Inflammatory macrophage treated with lipopolysaccharide for 1 hour (primary cell): ENCODE measurements at regions not wholly inside any gene's neighbourhood (a gene's known extent, or its start where the extent isn't known, plus 50 kb on each side); places are given as distances from the start of the nearest gene placed in this dataset.
"Not testable (repeated sequence)": the region's sequence is repeated elsewhere in the genome, so short reads cannot be mapped to it uniquely, and the experiment has no call there.

ENCODE experiments used
- DNase-seq, 2 donors: peaks; one replicate each; pipeline ENCODE4 v3.0.0-alpha.2; 2020 to 2022

DNA sequence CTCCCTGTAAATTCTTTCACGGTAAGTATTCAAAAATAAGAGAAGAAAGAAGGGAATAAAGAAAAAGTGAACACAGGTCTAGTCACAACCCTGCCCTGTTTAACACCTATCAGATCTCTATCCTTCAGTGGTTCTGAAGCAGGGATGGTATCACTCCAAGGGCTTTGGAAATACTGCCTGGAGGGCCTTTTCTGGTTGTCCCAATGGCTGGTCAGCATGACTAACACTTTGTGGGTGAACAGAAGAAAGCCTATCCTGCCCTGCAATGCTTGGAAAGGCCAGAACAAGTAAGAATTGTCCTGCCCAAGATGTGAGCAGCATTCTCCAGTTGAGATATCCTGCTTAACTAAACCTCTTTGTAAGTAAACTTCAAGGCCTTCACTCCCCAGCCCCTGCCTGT lies 124.9 kb downstream of the TMEM167A start:
- no peak for DNase-seq

DNA sequence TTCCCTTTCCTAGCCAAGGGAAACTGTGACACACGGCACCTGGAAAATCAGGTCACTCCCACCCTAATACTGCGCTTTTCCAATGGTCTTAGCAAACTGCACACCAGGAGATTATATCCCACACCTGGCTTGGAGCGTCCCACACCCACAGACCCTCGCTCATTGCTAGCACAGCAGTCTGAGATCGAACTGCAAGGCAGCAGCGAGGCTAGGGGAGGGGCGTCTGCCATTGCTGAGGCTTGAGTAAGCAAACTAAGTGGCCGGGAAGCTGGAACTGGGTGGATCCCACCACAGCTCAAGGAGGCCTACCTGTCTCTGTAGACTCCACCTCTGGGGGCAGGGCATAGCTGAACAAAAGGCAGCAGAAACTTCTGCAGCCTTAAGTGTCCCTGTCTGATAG lies 132.9 kb downstream of the TMEM167A start:
- DNase-seq = not testable (repeated sequence)

DNA sequence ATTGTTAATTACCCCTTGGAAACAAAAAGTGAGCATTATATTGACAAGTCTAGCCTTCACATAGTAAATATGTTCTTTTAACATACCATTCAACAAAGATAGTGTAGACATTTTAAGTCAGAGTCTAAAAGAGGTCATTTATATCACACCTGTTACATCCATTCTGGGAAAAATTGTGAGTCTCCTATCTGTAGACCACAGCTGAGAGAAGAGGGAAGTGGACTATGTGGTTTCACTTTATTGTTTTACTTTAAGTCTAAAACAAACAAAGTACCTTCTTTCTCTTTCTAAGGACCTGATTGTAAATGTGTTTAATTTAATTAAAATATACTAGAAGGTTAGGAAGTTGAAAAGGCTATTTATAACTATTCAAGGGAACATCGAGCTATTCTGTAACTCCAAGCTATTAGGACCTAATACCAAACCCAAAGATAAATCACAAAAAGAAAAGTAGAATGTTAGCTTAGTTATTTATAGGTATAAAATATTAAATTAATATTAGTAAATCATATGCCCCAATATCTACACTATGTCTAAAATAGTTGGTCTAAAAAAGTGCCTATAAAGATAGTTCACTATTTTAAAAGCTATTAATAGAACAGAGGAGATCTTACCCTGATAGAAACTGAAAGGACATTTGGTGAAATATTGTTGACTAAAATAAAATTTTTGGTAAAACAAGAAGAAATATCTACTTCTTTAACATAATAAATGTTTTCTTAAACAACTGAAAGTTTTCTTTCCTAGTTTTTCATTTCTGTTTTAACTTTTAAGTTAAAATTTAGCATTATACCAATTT lies 134.9 kb downstream of the TMEM167A start:
- DNase-seq = no peak

DNA sequence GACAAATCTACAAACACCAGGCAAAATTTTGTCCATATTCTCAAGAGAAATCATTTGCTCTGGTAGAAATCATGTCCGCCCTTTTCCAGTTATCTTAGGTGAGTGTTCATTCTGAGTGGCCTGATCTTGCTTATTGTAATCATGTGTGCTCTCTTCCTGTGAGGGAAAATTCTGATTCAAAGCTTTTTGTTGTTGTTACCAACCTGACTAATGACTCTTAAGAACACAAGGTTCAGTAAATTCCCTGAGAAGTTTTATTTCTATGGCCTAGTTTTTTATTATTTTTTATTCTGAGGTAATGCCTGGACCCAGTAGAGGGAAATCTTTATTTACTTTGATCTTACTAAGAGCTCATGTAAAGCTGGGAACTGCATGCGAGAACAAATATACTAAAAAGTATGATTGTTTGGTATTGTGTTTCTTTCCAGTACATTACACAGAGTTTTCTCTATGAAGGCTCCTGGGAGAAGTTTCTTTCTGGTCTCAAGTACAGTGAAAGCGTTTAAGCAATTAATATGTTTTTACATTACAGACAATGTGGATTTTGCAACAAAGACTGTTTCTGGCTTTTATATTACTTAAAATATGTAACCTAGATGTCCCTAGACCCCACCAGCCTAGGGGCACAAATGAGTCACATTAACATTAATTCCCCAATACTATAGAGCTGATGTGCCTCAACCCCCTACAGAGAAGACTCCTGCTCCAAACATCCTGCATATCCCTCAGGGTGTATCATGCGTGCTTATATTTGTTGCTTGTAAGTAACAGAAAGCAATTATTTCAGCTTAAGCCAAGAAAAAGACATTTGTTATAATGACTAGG lies 138.1 kb downstream of the TMEM167A start:
- DNase-seq = no peak

DNA sequence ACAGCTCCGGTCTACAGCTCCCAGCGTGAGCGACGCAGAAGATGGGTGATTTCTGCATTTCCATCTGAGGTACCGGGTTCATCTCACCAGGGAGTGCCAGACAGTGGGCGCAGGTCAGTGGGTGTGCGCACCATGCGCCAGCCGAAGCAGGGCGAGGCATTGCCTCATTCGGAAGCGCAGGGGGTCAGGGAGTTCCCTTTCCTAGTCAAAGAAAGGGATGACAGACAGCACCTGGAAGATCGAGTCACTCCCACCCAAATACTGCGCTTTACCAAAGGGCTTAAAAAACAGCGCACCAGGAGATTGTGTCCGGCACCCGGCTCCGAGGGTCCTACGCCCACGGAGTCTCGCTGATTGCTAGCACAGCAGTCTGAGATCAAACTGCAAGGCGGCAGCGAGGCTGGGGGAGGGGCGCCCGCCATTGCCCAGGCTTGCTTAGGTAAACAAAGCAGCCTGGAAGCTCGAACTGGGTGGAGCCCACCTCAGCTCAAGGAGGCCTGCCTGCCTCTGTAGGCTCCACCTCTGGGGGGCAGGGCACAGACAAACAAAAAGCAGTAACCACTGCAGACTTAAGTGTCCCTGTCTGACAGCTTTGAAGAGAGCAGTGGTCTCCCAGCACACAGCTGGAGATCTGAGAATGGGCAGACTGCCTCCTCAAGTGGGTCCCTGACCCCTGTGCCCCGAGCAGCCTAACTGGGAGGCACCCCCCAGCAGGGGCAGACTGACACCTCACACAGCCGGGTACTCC lies 144.5 kb downstream of the TMEM167A start:
- DNase-seq = not testable (repeated sequence)

DNA sequence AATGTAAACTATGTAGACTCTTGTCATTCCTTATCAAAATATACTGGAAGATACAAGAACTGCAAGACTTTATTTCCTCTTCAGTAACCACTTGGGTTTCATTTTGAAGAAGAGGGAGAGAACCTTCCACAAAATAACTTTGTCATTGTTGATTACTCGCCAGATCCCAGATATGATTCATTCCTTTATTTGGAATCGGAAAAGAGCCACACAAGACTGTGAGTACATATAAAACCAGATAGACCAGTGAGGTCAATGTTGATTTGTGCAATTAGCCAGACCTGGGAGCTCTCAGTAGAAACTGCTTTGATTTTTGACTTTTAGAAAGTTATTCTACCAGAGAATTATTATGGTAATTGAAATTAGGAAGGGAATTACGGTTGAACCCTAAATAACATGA lies 146.1 kb downstream of the TMEM167A start:
- no peak for DNase-seq

DNA sequence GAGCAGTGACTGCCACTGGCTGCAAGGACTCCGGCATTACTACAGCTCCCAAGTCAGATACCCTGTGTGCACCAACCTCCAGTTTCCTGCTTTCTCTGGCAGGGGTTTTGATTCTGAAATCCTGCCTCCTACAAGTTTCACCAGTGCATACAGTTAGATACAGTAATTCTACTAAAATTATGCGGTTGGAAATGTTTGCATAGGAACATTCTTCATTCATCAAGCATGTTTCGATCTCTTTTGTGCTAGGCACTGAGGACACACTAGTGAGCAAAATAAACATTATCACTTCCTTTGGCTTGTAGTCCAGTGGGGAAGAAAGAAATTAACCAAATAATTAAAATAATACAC lies 152.2 kb downstream of the TMEM167A start:
- DNase-seq = no peak

DNA sequence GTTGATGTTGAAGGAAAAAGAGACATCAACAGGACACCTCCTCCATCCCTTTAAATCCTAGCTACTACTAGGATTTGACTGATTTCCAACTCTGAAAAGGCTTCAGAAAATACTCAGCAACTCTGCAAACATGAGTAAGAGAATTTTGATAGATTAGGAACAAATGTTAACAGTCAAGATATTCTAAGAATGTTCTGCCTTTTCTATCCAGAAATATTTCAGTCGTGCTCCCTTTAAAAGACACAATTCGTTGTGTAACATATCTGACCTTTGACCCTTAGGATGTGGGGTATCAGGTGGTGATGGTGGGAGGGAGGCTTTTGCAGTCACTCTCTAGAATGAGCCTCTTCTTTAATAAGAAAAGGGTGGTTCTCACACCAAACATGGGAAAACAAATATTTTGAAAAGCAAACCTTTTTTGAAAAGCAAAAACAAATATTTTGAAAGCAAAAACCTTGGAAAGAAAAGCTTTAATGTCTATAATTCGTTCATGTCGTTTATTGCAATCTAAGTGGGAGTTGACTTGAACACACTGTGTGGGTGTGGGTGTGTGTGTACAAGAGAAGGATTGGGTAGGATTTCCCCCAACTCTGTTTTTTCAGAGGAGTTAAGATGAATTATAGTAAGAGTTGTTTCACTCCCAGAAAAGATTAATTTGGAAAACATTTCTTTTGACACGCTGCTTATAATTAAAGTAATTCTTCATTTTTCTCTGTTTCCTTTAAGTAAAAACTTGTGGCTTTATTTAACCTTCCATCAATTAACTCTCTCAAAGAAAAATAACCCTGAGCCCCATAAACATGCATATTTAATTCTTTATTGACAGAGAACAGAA lies 152.8 kb downstream of the TMEM167A start:
- DNase-seq = no peak

DNA sequence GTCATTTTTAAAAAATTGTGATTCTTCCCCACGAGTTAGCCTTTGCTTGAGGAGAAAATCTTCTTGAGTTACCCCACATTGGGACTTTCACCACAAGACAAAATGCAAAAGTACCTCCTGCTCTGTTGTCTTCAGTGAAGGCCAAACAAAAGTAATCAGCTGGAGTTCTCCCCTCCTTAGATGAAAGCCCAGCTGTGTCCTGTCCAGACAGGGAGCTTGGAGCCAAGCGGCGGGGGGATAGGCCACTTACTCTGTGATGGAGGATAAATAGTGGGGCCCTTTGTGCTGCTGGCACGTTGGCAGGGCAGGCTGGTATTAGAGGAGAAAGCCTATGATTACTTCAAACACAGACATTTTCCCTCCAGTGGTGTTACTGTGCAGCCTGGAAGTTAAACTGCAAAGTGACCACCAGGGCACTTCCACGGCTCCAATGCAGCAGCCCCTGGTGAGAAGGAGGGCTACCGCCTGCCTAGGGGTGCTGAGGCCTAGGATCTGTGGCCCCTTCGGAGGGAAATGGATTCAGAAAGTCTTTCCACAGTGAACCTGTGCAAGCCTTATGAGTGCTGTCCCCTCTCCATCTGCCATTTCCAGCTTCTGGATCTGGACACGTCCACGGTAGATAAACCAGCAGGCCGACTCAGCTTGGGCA lies 155.0 kb downstream of the TMEM167A start:
- no peak for DNase-seq

DNA sequence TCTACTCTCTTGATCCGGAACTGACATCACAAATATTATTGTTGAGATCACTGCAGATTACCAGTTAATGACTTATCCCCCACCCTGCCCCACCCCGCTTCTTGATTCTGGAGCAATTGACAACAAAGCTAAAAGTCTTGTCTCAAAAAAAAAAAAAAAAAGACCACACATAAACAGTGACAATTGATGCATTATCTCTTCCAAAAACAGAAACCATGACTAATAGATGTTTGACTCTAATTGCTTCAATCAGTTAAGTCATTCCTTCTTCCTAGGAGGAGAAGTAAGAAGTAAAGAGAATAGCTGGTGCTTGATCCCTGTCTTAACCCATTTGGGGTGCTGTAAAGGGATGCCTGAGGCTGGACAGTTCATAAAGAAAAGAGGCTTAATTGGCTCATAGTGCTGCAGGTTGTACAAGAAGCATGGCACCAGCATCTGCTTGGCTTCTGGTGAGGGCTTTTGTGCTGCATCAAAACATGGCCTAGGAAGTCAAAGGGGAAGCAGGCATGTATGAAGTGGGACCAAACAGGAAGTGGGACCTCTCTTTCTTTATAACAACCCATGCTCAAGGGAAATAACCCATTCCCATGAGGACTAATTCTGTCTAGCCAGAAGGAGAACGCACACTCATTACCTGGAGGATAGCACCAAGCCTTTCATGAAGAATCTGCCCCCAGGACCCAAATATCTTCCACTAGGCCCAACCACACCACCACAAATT lies 158.7 kb downstream of the TMEM167A start:
- DNase-seq = no peak

DNA sequence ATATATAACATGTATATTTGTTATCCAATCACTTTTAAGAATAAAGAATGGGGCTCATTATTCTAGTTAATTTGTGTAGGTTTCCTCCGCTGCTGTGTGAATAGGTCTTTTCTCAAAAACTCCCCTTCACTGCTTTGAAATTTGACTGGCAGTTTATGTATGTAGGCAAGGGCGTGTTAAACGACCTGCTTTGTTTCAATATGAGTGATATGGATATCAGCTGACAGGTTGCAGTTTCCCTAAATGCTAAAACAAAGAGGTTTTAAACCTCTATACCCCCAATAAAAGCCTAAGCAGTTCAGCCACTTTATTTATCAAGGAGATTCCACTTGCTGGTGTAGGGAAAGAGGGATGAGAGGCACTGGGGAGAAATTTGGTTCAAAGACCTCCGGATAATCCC lies 159.6 kb downstream of the TMEM167A start:
- DNase-seq = no peak

DNA sequence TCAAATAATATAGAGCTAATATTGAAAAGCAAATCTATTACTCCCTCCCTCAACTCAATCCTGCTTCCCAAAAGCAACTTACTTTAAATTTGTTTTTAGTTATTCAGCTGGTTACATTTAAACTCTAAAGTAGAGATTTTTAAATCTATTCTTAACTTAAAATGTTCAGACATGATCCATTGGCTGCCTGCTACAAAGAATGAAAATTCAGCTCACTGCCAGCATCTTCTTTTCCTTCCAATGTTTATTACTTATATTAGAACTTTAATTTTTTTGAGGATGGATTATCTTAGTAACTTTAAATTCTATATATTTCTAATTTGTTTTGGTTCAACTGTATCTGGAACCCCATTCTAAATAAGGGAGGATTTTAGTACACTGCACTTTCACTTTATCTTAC lies 163.2 kb downstream of the TMEM167A start:
- DNase-seq = no peak

DNA sequence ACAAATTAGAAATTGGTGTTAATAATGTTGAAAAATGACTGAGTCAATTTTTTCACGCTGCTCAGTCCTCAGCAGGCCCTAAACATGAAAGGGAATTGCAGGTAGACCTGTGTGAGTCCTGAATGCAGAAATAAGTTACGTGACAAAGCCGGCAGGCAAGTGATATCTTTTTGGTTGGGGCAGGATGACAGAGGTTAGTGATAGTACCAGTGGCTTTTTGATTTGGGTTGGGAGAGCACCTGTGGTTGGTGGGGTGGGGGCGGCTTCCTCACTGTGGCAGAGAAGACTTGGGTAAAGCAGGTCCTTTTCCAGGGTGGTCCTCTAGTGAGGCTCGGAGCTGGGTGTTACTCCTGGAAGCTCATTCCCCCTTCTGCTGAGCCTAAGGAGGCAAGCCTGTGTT lies 164.7 kb downstream of the TMEM167A start:
- no peak for DNase-seq

DNA sequence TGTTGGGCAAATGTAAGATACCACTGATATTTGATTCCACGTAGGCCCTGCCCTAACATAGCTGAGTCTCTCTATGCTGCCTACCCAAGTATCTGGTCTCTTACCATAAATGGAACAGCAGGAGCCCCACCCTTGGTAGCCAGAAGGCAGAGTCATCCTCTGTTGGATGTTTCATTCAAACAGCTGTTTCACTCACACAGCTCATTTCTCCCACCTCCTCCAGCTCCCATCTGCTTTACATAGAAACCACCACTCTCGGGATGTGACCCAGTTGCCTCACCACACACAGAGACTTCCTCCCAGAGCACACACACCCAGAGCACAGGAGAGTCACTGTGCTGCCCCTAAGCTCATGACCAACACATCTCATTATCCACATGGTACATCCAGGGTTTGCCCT lies 165.3 kb downstream of the TMEM167A start:
- no peak for DNase-seq

DNA sequence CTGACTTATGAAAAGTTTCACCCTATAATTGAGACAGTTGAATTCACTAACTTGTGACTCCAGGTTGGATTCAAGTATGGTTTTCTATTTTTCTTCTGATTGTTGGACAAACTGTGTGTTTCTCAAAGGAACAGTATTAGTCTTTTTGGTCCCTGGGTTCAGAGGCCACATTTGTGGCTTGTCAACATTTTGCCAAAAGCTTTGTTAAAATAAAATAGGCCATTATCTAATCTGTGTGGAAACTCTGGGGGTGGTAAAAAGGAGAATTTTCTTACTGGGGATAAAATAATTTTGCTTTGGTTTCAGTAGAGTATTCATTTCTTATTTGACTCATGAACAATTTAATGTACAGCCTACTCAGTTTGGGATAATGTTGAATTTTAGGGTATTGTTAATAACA lies 166.3 kb downstream of the TMEM167A start:
- no peak for DNase-seq

DNA sequence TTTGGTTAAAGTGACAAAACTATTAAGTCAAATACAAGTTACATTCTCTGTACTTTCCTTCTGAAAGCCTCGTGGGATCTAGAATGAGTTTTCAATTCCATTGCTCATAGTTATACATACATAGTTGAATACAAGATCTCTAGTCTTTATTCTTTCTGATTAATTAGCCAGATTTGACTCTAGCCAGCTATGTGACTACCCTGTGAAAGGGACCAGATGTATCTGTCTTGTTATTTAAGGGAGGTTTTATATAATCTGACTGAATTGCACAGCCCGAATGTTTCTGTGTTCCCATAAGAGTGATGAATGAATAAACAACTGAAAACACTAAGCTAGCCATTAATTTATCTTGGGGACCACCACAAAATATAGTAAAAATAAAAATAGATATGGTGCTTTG lies 166.7 kb downstream of the TMEM167A start:
- no peak for DNase-seq

DNA sequence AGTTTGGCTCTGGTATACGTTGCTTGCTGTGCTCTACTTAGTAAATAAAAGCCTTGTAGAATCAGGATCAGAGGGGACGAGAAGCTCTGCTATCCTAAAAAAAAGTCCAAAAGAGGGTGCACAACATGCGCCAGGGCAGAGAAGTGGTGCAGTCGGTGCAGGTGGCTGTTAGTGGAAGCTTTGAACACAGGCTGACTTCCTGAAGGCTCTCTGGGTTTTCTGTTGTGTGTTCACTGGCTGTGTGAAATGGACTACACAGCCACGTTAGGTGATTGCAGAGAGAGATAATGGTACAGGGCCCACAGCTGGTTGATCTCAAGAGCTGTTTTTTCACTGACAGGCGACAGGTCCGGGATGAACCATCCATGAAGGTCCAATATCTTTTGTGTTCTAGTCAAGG lies 167.4 kb downstream of the TMEM167A start:
- DNase-seq = no peak

DNA sequence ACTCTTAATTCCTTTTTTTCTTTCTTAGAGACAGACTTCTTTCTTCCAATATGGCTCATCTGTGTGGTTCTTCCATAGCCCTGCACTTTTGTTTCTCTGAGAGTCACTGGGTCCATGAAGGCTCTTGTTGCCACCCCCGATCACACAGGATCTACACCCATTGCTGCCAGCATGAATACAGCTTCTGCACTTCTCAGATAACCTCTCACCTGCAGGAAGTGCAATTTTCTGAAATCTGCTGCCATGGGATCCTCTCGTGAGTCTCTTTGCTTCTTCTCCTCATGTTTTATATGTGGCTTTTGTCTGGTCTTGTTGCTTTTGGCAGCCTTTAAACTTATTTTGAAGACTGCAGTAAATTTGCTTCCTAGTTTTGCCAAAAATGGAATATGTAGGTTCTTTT lies 171.2 kb downstream of the TMEM167A start:
- no peak for DNase-seq

DNA sequence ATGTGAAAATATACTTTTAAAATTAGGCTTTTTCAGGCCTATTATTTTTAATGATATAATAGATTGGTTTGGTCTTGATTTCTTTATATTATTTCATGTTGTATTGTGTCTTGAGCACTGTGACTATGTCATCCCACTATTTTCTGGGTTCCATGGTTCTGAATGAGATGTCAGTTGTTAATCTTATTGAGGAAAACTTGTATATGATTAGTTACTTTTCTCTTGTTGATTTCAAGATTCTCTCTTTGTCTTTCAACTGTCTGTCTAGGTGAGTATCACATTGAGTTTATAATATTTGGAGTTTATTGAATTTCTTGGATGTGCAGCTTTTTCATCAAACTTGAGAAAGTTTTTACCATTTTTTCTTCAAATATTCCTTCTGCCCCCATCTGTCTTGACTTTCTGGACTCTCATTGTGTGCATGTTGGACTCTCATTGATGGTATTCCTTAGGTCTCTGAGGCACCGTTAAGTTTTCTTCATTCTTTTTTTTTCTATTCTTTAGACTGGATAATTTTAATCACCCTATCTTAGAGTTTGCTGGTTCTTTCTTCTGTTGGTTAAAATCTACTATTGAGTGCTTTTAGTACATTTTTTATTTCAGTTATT lies 175.8 kb downstream of the TMEM167A start:
- DNase-seq = no peak

DNA sequence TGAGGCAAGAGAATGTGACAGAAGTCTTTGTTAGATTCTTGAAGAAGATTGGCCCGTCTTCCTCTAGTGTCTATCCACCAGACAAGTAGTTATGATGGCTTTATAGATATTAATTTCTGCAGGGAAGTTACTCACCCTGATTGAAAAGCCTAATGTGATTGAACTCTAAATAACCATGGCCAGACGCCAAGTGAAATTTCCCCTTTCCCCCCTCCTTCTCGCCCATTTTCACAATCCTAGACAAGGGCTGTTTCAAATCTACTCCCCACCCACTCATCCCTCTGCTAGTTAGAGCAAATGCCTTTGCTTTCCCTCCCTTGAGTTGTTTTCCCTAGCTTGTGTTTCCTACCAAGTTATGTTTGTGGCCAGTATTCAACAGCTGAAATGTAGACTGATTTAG lies 182.5 kb downstream of the TMEM167A start:
- peak; percentile 44 for DNase-seq

DNA sequence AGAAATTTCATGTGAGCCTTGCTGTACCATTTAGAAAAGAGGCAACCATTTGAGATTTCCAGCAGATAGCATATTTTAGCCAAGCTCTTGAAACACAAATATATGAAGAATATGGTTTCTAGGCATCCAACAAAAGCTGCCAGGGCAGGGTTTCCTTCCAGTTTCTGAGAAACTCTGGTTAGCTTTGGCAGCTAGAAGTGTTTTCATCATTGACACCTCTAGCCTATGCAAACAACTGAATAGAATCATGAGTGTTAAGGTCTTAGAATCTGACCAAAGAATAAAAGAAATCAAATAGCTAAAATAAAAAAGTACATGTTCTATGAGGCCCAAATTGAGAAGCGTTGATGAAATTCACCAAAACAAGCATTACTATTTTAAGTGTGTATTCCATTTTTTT lies 188.1 kb downstream of the TMEM167A start:
- DNase-seq = no peak
